HL-60 (cell line): ENCODE measurements at regions not wholly inside any gene's neighbourhood (a gene's known extent, or its start where the extent isn't known, plus 50 kb on each side); places are given as distances from the start of the nearest gene placed in this dataset.

Experiments
- DNase-seq, 2 experiments: peaks; one replicate each; pipeline ENCODE4 v3.0.0-alpha.2; 2010 to 2020; ENCODE audit warnings: low read depth in 1 of 2, low spot score in 1 of 2
- H3K27ac ChIP-seq: fragments of 250-450 bp; sonication (Bioruptor Pico); replicated peaks from 2 replicates; pipeline ENCODE4 v1.5.1; 2020; ENCODE audit warnings: mild to moderate bottlenecking, moderate library complexity
- H3K27me3 ChIP-seq: fragments of 250-450 bp; sonication (Bioruptor Pico); 2 replicates; pipeline ENCODE4 v1.5.1; 2021; ENCODE audit warnings: mild to moderate bottlenecking, moderate library complexity; ENCODE audit not compliant: insufficient read depth, poor library complexity, severe bottlenecking
- H3K4me3 ChIP-seq: replicated peaks from 2 replicates; pipeline ENCODE4 v1.5.1; 2011; ENCODE audit warnings: mild to moderate bottlenecking, control low read depth, low read length; ENCODE audit not compliant: insufficient read depth
- CTCF ChIP-seq: IDR thresholded peaks from one replicate; pipeline ENCODE4 v1.5.1; 2011; ENCODE audit warnings: low read length, control low read depth, inconsistent platforms; ENCODE audit not compliant: insufficient read depth
- GABPA ChIP-seq: IDR thresholded peaks from 2 replicates; pipeline ENCODE4 v1.6.1; 2012; ENCODE audit warnings: low read depth
- POLR2AphosphoS5 ChIP-seq: IDR thresholded peaks from 2 replicates; pipeline ENCODE4 v1.6.1; 2012; ENCODE audit warnings: low read depth
- REST ChIP-seq: IDR thresholded peaks from 2 replicates; pipeline ENCODE4 v1.6.1; 2012; ENCODE audit warnings: low read depth; ENCODE audit not compliant: insufficient replicate concordance
- SPI1 ChIP-seq: IDR thresholded peaks from 2 replicates; pipeline ENCODE4 v1.6.1; 2012; ENCODE audit warnings: low read depth, mild to moderate bottlenecking, borderline replicate concordance

GRCh38 chr2:134146620-134147019 lies 107.3 kb upstream of the MGAT5 start:
- no peak overlapping the region for H3K27ac ChIP-seq
- no peaks in the 10 kb centered on the region for H3K27me3 ChIP-seq
- DNase-seq: no peak
- H3K4me3 ChIP-seq: no peak overlapping the region
- no peak for TF ChIP-seq SPI1
- TF ChIP-seq POLR2AphosphoS5: no peak
- no peak for TF ChIP-seq GABPA
- TF ChIP-seq CTCF: no peak
- no peak for TF ChIP-seq REST

DNA sequence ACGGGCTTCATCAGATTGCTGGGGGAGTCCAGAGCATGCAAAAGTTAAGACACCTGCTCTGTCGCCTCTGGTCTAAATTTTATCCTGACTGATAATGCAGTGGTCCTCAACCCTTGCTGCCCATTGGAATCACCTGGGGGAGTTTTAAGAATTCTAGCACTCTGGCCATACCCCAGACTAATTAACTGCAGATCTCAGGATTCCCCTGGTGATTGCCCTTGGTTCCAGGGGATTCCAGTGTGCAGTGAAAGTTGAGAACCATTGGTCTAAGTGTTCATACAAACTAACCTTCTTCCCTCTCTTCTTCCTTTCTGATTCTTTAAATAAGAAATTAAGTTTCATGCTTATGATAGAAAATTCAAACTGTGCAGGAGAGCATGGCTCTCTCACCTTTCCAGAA lies 105.7 kb upstream of the MGAT5 start:
- Histone ChIP-seq H3K27ac (no peak overlapping the region), H3K27me3 (no peaks in the 10 kb centered on the region), H3K4me3 (no peak overlapping the region)
- TF ChIP-seq POLR2AphosphoS5: no peak
- no peak for TF ChIP-seq CTCF
- no peak for TF ChIP-seq GABPA
- TF ChIP-seq SPI1: no peak
- no peak for TF ChIP-seq REST
- DNase-seq: no peak

GRCh38 chr2:134148843-134149472 lies 104.9 kb upstream of the MGAT5 start:
- H3K27me3 ChIP-seq: no peaks in the 10 kb centered on the region
- no peak for TF ChIP-seq REST
- no peak overlapping the region for H3K4me3 ChIP-seq
- DNase-seq: no peak
- no peak overlapping the region for H3K27ac ChIP-seq
